Testis (tissue), 2 donors: ENCODE measurements at regions not wholly inside any gene's neighbourhood (a gene's known extent, or its start where the extent isn't known, plus 50 kb on each side); places are given as distances from the start of the nearest gene placed in this dataset.

Experiments
- CTCF ChIP-seq, 3 experiments: fragments of 450-650 bp in 2 of 3; fragments of 200-600 bp in 1 of 3; sonication (generic) in 1 of 3; IDR thresholded peaks; one replicate each; pipeline ENCODE4 v1.5.1; 2016 to 2019; ENCODE audit warnings: antibody characterized with exemption in 3 of 3, mild to moderate bottlenecking in 2 of 3, moderate library complexity in 1 of 3
- POLR2A ChIP-seq: fragments of 450-650 bp; IDR thresholded peaks from one replicate; pipeline ENCODE4 v1.6.1; 2017; ENCODE audit warnings: antibody characterized with exemption, mild to moderate bottlenecking, moderate library complexity

GRCh38 chr4:187064033-187064432 is 340.4 kb upstream of the FAT1 start:
- no peak for TF ChIP-seq CTCF (IDR thresholded peaks at IDR 0.05)
- TF ChIP-seq POLR2A: no peak
